GM23338 (cell line): ENCODE measurements at regions not wholly inside any gene's neighbourhood (a gene's known extent, or its start where the extent isn't known, plus 50 kb on each side); places are given as distances from the start of the nearest gene placed in this dataset.

Experiments used
- ATAC-seq: fragments of 200-7000 bp; cut with Tn5 transposase; 3 replicates; pipeline ENCODE4 v1.9.1; 2020
- DNase-seq: peaks from one replicate; pipeline ENCODE4 v3.0.0-alpha.2; 2015; ENCODE audit warnings: low spot score
- H2AFZ ChIP-seq: fragments of 200-600 bp; sonication (generic); 2 replicates; pipeline ENCODE4 v1.8.0; 2016; ENCODE audit warnings: antibody characterized with exemption, mild to moderate bottlenecking, moderate library complexity
- H3F3A ChIP-seq: fragments of 200-600 bp; sonication (generic); replicated peaks from 2 replicates; pipeline ENCODE4 v1.8.0; 2017; ENCODE audit warnings: antibody characterized with exemption, mixed run types, low read depth
- H3K27ac ChIP-seq: fragments of 200-600 bp; sonication (generic); 2 replicates; pipeline ENCODE4 v1.6.1; 2016; ENCODE audit warnings: low read depth
- H3K27me3 ChIP-seq: fragments of 200-600 bp; sonication (generic); 2 replicates; pipeline ENCODE4 v1.8.0; 2016; ENCODE audit warnings: mild to moderate bottlenecking, mixed run types, moderate library complexity; ENCODE audit not compliant: insufficient read depth
- H3K36me3 ChIP-seq: fragments of 200-600 bp; sonication (generic); 2 replicates; pipeline ENCODE4 v1.8.0; 2016; ENCODE audit warnings: mild to moderate bottlenecking; ENCODE audit not compliant: insufficient read depth
- H3K4me1 ChIP-seq: fragments of 200-600 bp; sonication (generic); 2 replicates; pipeline ENCODE4 v1.8.0; 2016; ENCODE audit warnings: mild to moderate bottlenecking, moderate library complexity; ENCODE audit not compliant: insufficient read depth
- H3K4me2 ChIP-seq: fragments of 200-600 bp; sonication (generic); 2 replicates; pipeline ENCODE4 v1.7.1; 2017; ENCODE audit warnings: mixed run types
- H3K4me3 ChIP-seq: fragments of 200-600 bp; sonication (generic); 2 replicates; pipeline ENCODE4 v1.6.1; 2016; ENCODE audit warnings: mixed run types
- H3K79me2 ChIP-seq: fragments of 200-600 bp; sonication (generic); replicated peaks from 2 replicates; pipeline ENCODE4 v1.8.0; 2017; ENCODE audit warnings: mild to moderate bottlenecking; ENCODE audit not compliant: insufficient read depth
- H3K9me2 ChIP-seq: fragments of 200-600 bp; sonication (generic); 2 replicates; pipeline ENCODE4 v1.8.0; 2017; ENCODE audit not compliant: insufficient read depth
- H4K20me1 ChIP-seq: fragments of 200-600 bp; sonication (generic); replicated peaks from 2 replicates; pipeline ENCODE4 v1.8.0; 2017; ENCODE audit warnings: mild to moderate bottlenecking; ENCODE audit not compliant: insufficient read depth
- H3K27ac Mint-ChIP-seq: 2 replicates; pipeline ENCODE4 v1.8.0; 2020; ENCODE audit warnings: inconsistent platforms, mild to moderate bottlenecking, moderate library complexity, mixed read lengths
- H3K27me3 Mint-ChIP-seq: 3 replicates; pipeline ENCODE4 v1.8.0; 2022; ENCODE audit warnings: low read depth, mild to moderate bottlenecking, moderate library complexity, mixed read lengths, inconsistent platforms; ENCODE audit not compliant: insufficient read depth, poor library complexity
- H3K36me3 Mint-ChIP-seq: 3 replicates; pipeline ENCODE4 v1.8.0; 2021; ENCODE audit warnings: low read depth, mild to moderate bottlenecking, inconsistent platforms, moderate library complexity, mixed read lengths
- H3K4me1 Mint-ChIP-seq: 3 replicates; pipeline ENCODE4 v1.8.0; 2020; ENCODE audit warnings: mild to moderate bottlenecking, inconsistent platforms, mixed read lengths
- H3K4me3 Mint-ChIP-seq: 3 replicates; pipeline ENCODE4 v1.8.0; 2021; ENCODE audit warnings: moderate library complexity, mild to moderate bottlenecking, inconsistent platforms, mixed read lengths
- H3K9me3 Mint-ChIP-seq: 3 replicates; pipeline ENCODE4 v1.8.0; 2020; ENCODE audit warnings: moderate library complexity, mild to moderate bottlenecking, inconsistent platforms, mixed read lengths
- JUNB ChIP-seq: IDR thresholded peaks from one replicate; pipeline ENCODE4 v1.6.1; 2016; ENCODE audit warnings: antibody characterized with exemption; ENCODE audit not compliant: unreplicated experiment
- NANOG ChIP-seq: IDR thresholded peaks from 2 replicates; pipeline ENCODE4 v1.6.1; 2016; ENCODE audit warnings: antibody characterized with exemption, borderline replicate concordance
- ZNF331 ChIP-seq: fragments of 250-450 bp; sonication (Bioruptor Pico); IDR thresholded peaks from 2 replicates; pipeline ENCODE4 v1.5.0; 2020; ENCODE audit warnings: low read depth, mild to moderate bottlenecking, moderate library complexity
- TF ChIP-seq, protein P1 (sequence below), 2 experiments: fragments of 200-600 bp in 1 of 2; sonication (generic) in 1 of 2; conservative IDR thresholded peaks; 2 replicates each; pipeline versions ENCODE4 v1.5.1 to v1.6.1; 2016 to 2017; ENCODE audit warnings: antibody characterized with exemption in 2 of 2, low read depth in 2 of 2, mild to moderate bottlenecking in 2 of 2, moderate library complexity in 1 of 2

DNA sequence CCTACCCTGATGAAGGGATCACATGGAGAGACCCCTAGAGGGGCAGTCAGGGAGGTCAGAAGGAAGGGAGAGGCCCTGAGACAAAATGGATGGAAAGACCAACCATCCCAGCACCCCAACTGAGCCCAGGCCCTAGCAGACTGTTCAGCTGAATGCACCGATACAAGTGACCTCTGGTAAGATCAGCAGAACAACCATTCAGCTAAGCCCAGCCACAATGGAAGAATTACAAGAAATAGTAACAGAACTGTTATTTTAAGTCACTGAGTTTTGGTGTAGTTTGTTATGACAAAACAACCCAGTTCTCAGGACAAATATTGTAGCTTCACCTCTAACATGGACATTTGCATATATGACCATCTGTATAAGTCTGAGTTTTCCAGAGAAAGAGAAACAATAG, 210.4 kb upstream of the SVIL start:
- no peak overlapping the region for H3K27ac ChIP-seq
- peaks cover 7% of the 10 kb centered on the region for H3K27me3 Mint-ChIP-seq
- no peaks in the 10 kb centered on the region for H4K20me1 ChIP-seq
- no peak for ATAC-seq
- H3F3A ChIP-seq = no peaks in the 10 kb centered on the region
- no peaks in the 10 kb centered on the region for H3K27me3 ChIP-seq
- peaks cover 12% of the 10 kb centered on the region for H3K4me1 Mint-ChIP-seq
- TF ChIP-seq ZNF331 (CRISPR knock-in tag) (peak; percentile 62; the same call in 1 of the 2 replicates), JUNB (no peak)
- H3K27ac Mint-ChIP-seq = no peak overlapping the region
- no peak overlapping the region for H2AFZ ChIP-seq
- no peaks in the 10 kb centered on the region for H3K36me3 ChIP-seq
- H3K4me1 ChIP-seq = peaks cover under 1% of the 10 kb centered on the region; the same call in 1 of the 2 replicates
- no peaks in the 10 kb centered on the region for H3K36me3 Mint-ChIP-seq
- H3K4me3 Mint-ChIP-seq = no peak overlapping the region
- no peaks in the 10 kb centered on the region for H3K79me2 ChIP-seq
- no peak for DNase-seq
- peaks cover 9% of the 10 kb centered on the region; the same call in 1 of the 2 replicates for H3K9me2 ChIP-seq
- peaks cover 5% of the 10 kb centered on the region; the same call in 1 of the 3 replicates for H3K9me3 Mint-ChIP-seq
- H3K4me2 ChIP-seq = no peak overlapping the region
- H3K4me3 ChIP-seq = no peak overlapping the region

DNA sequence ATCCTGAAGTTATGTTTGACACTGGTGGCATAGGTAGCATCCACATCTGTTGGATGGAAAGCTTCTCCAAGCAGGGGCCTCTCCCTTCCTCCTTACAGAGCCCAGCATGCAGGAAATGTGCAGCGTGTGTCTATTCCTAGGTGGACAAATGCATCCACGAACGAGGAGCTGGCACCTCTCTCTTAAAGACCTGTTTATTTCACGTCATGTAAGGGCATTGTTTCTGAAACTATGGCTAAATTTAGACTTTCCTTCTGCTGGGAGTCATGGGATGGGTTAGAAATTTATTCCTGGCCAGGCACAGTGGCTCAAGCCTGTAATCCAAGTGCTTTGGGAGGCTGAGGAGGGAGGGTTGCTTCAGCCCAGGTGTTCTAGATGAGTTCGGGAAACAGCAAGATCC, 208.4 kb upstream of the SVIL start:
- Mint-ChIP-seq H3K9me3 (peaks cover 5% of the 10 kb centered on the region; the same call in 2 of the 3 replicates), H3K4me1 (peaks cover 27% of the 10 kb centered on the region), H3K27me3 (peaks cover 7% of the 10 kb centered on the region), H3K4me3 (no peak overlapping the region), H3K27ac (no peak overlapping the region; the same call in 1 of the 2 replicates), H3K36me3 (no peaks in the 10 kb centered on the region)
- Histone ChIP-seq H3F3A (no peaks in the 10 kb centered on the region), H3K4me2 (no peak overlapping the region), H3K27ac (no peak overlapping the region), H3K36me3 (no peaks in the 10 kb centered on the region), H3K79me2 (no peaks in the 10 kb centered on the region), H4K20me1 (no peaks in the 10 kb centered on the region), H2AFZ (no peak overlapping the region; the same call in 1 of the 2 replicates), H3K4me3 (no peak overlapping the region), H3K9me2 (0 out of 2 replicates have a peak, but pooled peaks cover 6% of the 10 kb centered on the region), H3K27me3 (no peaks in the 10 kb centered on the region), H3K4me1 (peaks cover 7% of the 10 kb centered on the region; the same call in 1 of the 2 replicates)
- DNase-seq (no peak), ATAC-seq (no peak)
- TF ChIP-seq, protein P1, sequence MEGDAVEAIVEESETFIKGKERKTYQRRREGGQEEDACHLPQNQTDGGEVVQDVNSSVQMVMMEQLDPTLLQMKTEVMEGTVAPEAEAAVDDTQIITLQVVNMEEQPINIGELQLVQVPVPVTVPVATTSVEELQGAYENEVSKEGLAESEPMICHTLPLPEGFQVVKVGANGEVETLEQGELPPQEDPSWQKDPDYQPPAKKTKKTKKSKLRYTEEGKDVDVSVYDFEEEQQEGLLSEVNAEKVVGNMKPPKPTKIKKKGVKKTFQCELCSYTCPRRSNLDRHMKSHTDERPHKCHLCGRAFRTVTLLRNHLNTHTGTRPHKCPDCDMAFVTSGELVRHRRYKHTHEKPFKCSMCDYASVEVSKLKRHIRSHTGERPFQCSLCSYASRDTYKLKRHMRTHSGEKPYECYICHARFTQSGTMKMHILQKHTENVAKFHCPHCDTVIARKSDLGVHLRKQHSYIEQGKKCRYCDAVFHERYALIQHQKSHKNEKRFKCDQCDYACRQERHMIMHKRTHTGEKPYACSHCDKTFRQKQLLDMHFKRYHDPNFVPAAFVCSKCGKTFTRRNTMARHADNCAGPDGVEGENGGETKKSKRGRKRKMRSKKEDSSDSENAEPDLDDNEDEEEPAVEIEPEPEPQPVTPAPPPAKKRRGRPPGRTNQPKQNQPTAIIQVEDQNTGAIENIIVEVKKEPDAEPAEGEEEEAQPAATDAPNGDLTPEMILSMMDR (conservative IDR thresholded peaks at IDR 0.05; ENCODE audit: low read depth in 2 of 2) = no peak

DNA sequence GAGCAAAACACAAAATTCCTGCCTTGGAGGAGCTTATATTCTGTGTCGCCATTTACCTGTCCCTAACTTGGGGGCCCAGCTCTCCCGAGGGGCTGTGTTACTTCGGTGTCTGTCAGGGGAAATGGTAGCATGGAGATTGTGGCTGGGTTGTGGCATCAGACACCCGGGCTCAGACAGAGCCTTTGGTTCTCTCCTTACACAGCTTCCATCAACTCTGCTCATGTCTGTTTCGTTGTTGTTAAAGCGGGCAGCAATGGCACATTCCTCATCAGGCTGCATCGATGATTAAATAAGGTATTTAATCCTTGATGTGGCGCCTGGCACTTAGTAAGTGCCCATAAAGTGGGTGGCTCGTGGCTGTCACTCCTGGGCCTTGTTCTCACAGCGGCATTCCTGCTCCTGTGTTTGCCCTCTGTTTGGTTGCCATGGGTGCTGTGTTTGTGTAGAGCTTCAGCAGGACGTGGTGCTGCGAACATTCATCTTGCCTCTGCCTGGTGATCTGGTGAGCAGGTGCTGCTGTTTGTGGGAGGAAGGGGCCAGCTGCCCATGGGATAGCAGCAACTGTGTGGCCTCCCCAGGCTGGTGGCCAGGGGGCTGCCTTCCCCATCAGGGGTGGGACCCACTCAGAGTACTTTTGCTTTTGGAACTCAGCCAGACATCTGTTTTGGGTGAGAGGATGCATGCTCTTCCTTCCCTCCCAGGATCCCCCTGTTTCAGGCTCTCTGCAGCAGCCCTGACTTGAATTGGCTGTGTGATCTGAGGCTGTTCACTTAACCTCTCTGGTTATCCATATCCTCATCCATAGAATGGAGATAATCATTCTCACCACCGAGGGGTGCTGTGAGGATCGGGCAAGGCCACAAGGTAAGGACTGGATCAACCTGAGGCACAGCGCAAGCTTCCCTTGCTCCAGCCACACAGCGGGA, 207.2 kb upstream of the SVIL start:
- H2AFZ ChIP-seq = no peak overlapping the region
- no peak overlapping the region for H3K27ac ChIP-seq
- 0 out of 2 replicates have a peak overlapping the region, but pooled peaks have one; percentile 37 for H3K27ac Mint-ChIP-seq

More for the DNA sequence above, 207.2 kb upstream of the SVIL start:
- Histone ChIP-seq H3F3A (no peaks in the 10 kb centered on the region), H3K27me3 (no peaks in the 10 kb centered on the region), H3K4me3 (no peak overlapping the region), H4K20me1 (no peaks in the 10 kb centered on the region), H3K9me2 (0 out of 2 replicates have a peak, but pooled peaks cover 6% of the 10 kb centered on the region), H3K4me1 (peaks cover 7% of the 10 kb centered on the region; the same call in 1 of the 2 replicates), H3K79me2 (no peaks in the 10 kb centered on the region), H3K36me3 (no peaks in the 10 kb centered on the region), H3K4me2 (no peak overlapping the region)
- Mint-ChIP-seq H3K27me3 (peaks cover 7% of the 10 kb centered on the region), H3K4me1 (peaks cover 28% of the 10 kb centered on the region), H3K9me3 (peaks cover 5% of the 10 kb centered on the region; the same call in 2 of the 3 replicates), H3K36me3 (no peaks in the 10 kb centered on the region), H3K4me3 (no peak overlapping the region)
- TF ChIP-seq NANOG = no peak
- TF ChIP-seq, protein P1 (conservative IDR thresholded peaks at IDR 0.05; ENCODE audit: low read depth in 2 of 2) = peak; percentile 32 to 58; a peak in 3 of 4 replicates
- ATAC-seq (peak; percentile 90), DNase-seq (peak; percentile 56)
